ENCODE measurements at regions not wholly inside any gene's neighbourhood (a gene's known extent, or its start where the extent isn't known, plus 50 kb on each side); places are given as distances from the start of the nearest gene placed in this dataset.

- Histone ChIP-seq H3K4me2 (no peak overlapping the region), H3K4me1 (ENCODE audit: control insufficient read depth in 1 of 2, insufficient read depth in 2 of 2, low read depth in 1 of 2, low read length in 1 of 2) (peaks cover 0 to 15% of the 10 kb centered on the region in 2 experiments; a peak in 2 of 4 replicates), H4K20me1 (ENCODE audit: insufficient read depth) (no peaks in the 10 kb centered on the region), H3F3A (replicated peaks; ENCODE audit: insufficient read depth) (no peaks in the 10 kb centered on the region), H3K36me3 (replicated peaks in 1 of 2; ENCODE audit: control insufficient read depth in 1 of 2, insufficient read depth in 2 of 2, low read length in 1 of 2) (no peaks in the 10 kb centered on the region), H3K27ac (ENCODE audit: low read depth in 2 of 2, low read length in 1 of 2) (no peak overlapping the region), H2AFZ (ENCODE audit: low read depth) (no peak overlapping the region), H3K79me2 (ENCODE audit: insufficient read depth) (no peaks in the 10 kb centered on the region), H3K9me3 (no peaks in the 10 kb centered on the region), H3K4me3 (ENCODE audit: low read depth in 2 of 2, low read length in 1 of 2) (no peak overlapping the region), H3K9me2 (no peaks in the 10 kb centered on the region), H3K9ac (no peak overlapping the region), H3K27me3 (ENCODE audit: insufficient read depth) (no peaks in the 10 kb centered on the region)
- WGBS (ENCODE audit: low lambda C conversion rate): 29% methylated on average over 17 of the region's 17 CpGs
- no peak for DNase-seq
- CTCF ChIA-PET: interaction anchor here (1.3 to 1.7 kb wide), 3 partner anchors 15 to 1265 kb away, joined by 3 to 4 read pairs (median 4); no protein-coding TSS in a partner anchor
- POLR2A ChIA-PET: no interaction called here
- TF ChIP-seq RFX5 (IDR thresholded peaks at IDR 0.05; ENCODE audit: low read length): no peak
- no peak for TF ChIP-seq MXI1 (IDR thresholded peaks at IDR 0.05; ENCODE audit: low read depth, low read length)
- no peak for TF ChIP-seq RXRA (IDR thresholded peaks at IDR 0.05; ENCODE audit: borderline replicate concordance, low read depth)
- TF ChIP-seq POLR2AphosphoS5 (IDR thresholded peaks at IDR 0.05; ENCODE audit: low read depth, low read length): no peak
- no peak for TF ChIP-seq PBX3 (IDR thresholded peaks at IDR 0.05)
- no peak for TF ChIP-seq TEAD4 (IDR thresholded peaks at IDR 0.05; ENCODE audit: borderline replicate concordance, insufficient read depth)
- TF ChIP-seq EP300 (IDR thresholded peaks at IDR 0.05; ENCODE audit: borderline replicate concordance in 1 of 2, low read depth in 1 of 2, low read length in 1 of 2): no peak
- TF ChIP-seq RAD21 (IDR thresholded peaks at IDR 0.05; ENCODE audit: low read length): no peak
- TF ChIP-seq ZBTB33 (IDR thresholded peaks at IDR 0.05; ENCODE audit: borderline replicate concordance, low read depth): no peak
- no peak for TF ChIP-seq FOSL2 (IDR thresholded peaks at IDR 0.05; ENCODE audit: borderline replicate concordance, low read depth)
- TF ChIP-seq TCF12 (IDR thresholded peaks at IDR 0.05): no peak
- no peak for TF ChIP-seq USF2 (IDR thresholded peaks at IDR 0.05; ENCODE audit: borderline replicate concordance, low read depth, low read length)
- no peak for TF ChIP-seq CTCF (IDR thresholded peaks at IDR 0.05)
- no peak for TF ChIP-seq CHD2 (IDR thresholded peaks at IDR 0.05; ENCODE audit: low read length, partially characterized antibody)
- TF ChIP-seq USF1 (IDR thresholded peaks at IDR 0.05; ENCODE audit: borderline replicate concordance, low read depth): no peak
- TF ChIP-seq REST (IDR thresholded peaks at IDR 0.05; ENCODE audit: low read depth, low read length): no peak
- TF ChIP-seq MEF2A (IDR thresholded peaks at IDR 0.05; ENCODE audit: borderline replicate concordance, low read depth): no peak
- TF ChIP-seq FOXM1 (IDR thresholded peaks at IDR 0.05; ENCODE audit: low read depth): no peak
Measured at GRCh38 chr19:31947436-31948115, 397.8 kb upstream of the ZNF507 start.

Measured in SK-N-SH (cell line).